H9 (cell line): ENCODE measurements at regions not wholly inside any gene's neighbourhood (a gene's known extent, or its start where the extent isn't known, plus 50 kb on each side); places are given as distances from the start of the nearest gene placed in this dataset.
"Not testable (repeated sequence)": the region's sequence is repeated elsewhere in the genome, so short reads cannot be mapped to it uniquely, and the experiment has no call there.

Source experiments
- DNase-seq: peaks from one replicate; pipeline ENCODE4 v3.0.0-alpha.2; 2017
- H2AFZ ChIP-seq: one replicate; pipeline ENCODE4 v1.6.1; 2013; ENCODE audit warnings: mild to moderate bottlenecking, low read length, control low read depth, moderate library complexity
- H2AK5ac ChIP-seq: 2 replicates; pipeline ENCODE4 v1.6.1; 2013; ENCODE audit warnings: low read length, control low read depth, mixed read lengths; ENCODE audit not compliant: insufficient read length
- H2BK120ac ChIP-seq: one replicate; pipeline ENCODE4 v1.6.1; 2013; ENCODE audit warnings: low read depth, mild to moderate bottlenecking, low read length, control low read depth, inconsistent platforms; ENCODE audit not compliant: poor library complexity, severe bottlenecking
- H2BK12ac ChIP-seq: 2 replicates; pipeline ENCODE4 v1.6.1; 2013; ENCODE audit warnings: low read length, control low read depth, mixed read lengths, low read depth; ENCODE audit not compliant: insufficient read length
- H2BK15ac ChIP-seq: 2 replicates; pipeline ENCODE4 v1.6.1; 2013; ENCODE audit warnings: low read depth, low read length, control low read depth
- H2BK20ac ChIP-seq: one replicate; pipeline ENCODE4 v1.6.1; 2013; ENCODE audit warnings: low read depth, mild to moderate bottlenecking, low read length, control low read depth, inconsistent platforms; ENCODE audit not compliant: poor library complexity, severe bottlenecking
- H2BK5ac ChIP-seq: 2 replicates; pipeline ENCODE4 v1.6.1; 2013; ENCODE audit warnings: low read length, control low read depth, mixed read lengths; ENCODE audit not compliant: insufficient read length
- H3K14ac ChIP-seq: 2 replicates; pipeline ENCODE4 v1.6.1; 2013; ENCODE audit warnings: low read length, control low read depth; ENCODE audit not compliant: insufficient read depth
- H3K18ac ChIP-seq: 2 replicates; pipeline ENCODE4 v1.6.1; 2013; ENCODE audit warnings: low read depth, mild to moderate bottlenecking, mixed read lengths, low read length, control low read depth; ENCODE audit not compliant: insufficient read length
- H3K23ac ChIP-seq: 2 replicates; pipeline ENCODE4 v1.6.1; 2013; ENCODE audit warnings: low read length, control low read depth, mixed read lengths, low read depth; ENCODE audit not compliant: insufficient read length
- H3K23me2 ChIP-seq: 2 replicates; pipeline ENCODE4 v1.6.1; 2013; ENCODE audit warnings: low read depth, mild to moderate bottlenecking, mixed read lengths, low read length, control low read depth; ENCODE audit not compliant: insufficient read length, poor library complexity, severe bottlenecking
- H3K27ac ChIP-seq: 2 replicates; pipeline ENCODE4 v1.5.1; 2013; ENCODE audit warnings: low read length, control low read depth, mixed read lengths, low read depth; ENCODE audit not compliant: insufficient read length
- H3K27me3 ChIP-seq: 2 replicates; pipeline ENCODE4 v1.6.1; 2013; ENCODE audit warnings: low read length, control low read depth, inconsistent platforms; ENCODE audit not compliant: insufficient read depth
- H3K4ac ChIP-seq: 2 replicates; pipeline ENCODE4 v1.6.1; 2013; ENCODE audit warnings: low read depth, mild to moderate bottlenecking, control low read depth, inconsistent platforms, low read length, moderate library complexity
- H3K4me1 ChIP-seq: 2 replicates; pipeline ENCODE4 v1.6.1; 2013; ENCODE audit warnings: low read length, control low read depth, inconsistent platforms; ENCODE audit not compliant: insufficient read depth
- H3K4me2 ChIP-seq: 2 replicates; pipeline ENCODE4 v1.6.1; 2013; ENCODE audit warnings: low read length, control low read depth, mixed read lengths; ENCODE audit not compliant: insufficient read length, insufficient read depth
- H3K56ac ChIP-seq: 2 replicates; pipeline ENCODE4 v1.6.1; 2013; ENCODE audit warnings: low read depth, mild to moderate bottlenecking, mixed read lengths, low read length, control low read depth; ENCODE audit not compliant: insufficient read length
- H3K79me1 ChIP-seq: 2 replicates; pipeline ENCODE4 v1.6.1; 2013; ENCODE audit warnings: low read depth, mild to moderate bottlenecking, moderate library complexity, low read length, control low read depth, inconsistent platforms; ENCODE audit not compliant: insufficient read depth, poor library complexity, severe bottlenecking
- H3K79me2 ChIP-seq: 2 replicates; pipeline ENCODE4 v1.6.1; 2013; ENCODE audit warnings: low read length, control low read depth, inconsistent platforms; ENCODE audit not compliant: insufficient read depth
- H3K9ac ChIP-seq: 2 replicates; pipeline ENCODE4 v1.6.1; 2013; ENCODE audit warnings: low read length, control low read depth, mixed read lengths; ENCODE audit not compliant: insufficient read length; ENCODE audit errors: extremely low read depth
- H3K9me3 ChIP-seq: one replicate; pipeline ENCODE4 v1.6.1; 2013; ENCODE audit warnings: low read depth, low read length, inconsistent platforms; ENCODE audit not compliant: control insufficient read depth
- H3T11ph ChIP-seq: one replicate; pipeline ENCODE4 v1.6.1; 2013; ENCODE audit warnings: mild to moderate bottlenecking, low read length, control low read depth, inconsistent platforms
- H4K20me1 ChIP-seq: one replicate; pipeline ENCODE4 v1.6.1; 2013; ENCODE audit not compliant: control insufficient read depth, insufficient read length, insufficient read depth
- H4K5ac ChIP-seq: 2 replicates; pipeline ENCODE4 v1.6.1; 2013; ENCODE audit warnings: low read depth, mild to moderate bottlenecking, mixed read lengths, low read length, control low read depth; ENCODE audit not compliant: insufficient read length
- H4K8ac ChIP-seq: replicated peaks from 2 replicates; pipeline ENCODE4 v1.6.1; 2013; ENCODE audit warnings: low read length, control low read depth, mixed read lengths, low read depth; ENCODE audit not compliant: insufficient read length
- H4K91ac ChIP-seq: 2 replicates; pipeline ENCODE4 v1.6.1; 2013; ENCODE audit warnings: low read depth, mild to moderate bottlenecking, moderate library complexity, mixed read lengths, low read length, control low read depth; ENCODE audit not compliant: insufficient read length
- H3K27ac Mint-ChIP-seq, 3 experiments: 2 replicates in 2 of 3; 3 replicates in 1 of 3; pipeline ENCODE4 v1.8.0; 2020 to 2021; ENCODE audit warnings: mixed read lengths in 3 of 3, mild to moderate bottlenecking in 1 of 3, moderate library complexity in 1 of 3
- H3K27me3 Mint-ChIP-seq: 2 replicates; pipeline ENCODE4 v1.8.0; 2021; ENCODE audit warnings: low read depth, mild to moderate bottlenecking, moderate library complexity, mixed read lengths
- H3K36me3 Mint-ChIP-seq, 3 experiments: 2 replicates in 2 of 3; 3 replicates in 1 of 3; pipeline ENCODE4 v1.8.0; 2020 to 2021; ENCODE audit warnings: low read depth in 3 of 3, mixed read lengths in 3 of 3; ENCODE audit not compliant: insufficient read depth in 1 of 3
- H3K4me1 Mint-ChIP-seq, 2 experiments: 2 replicates each; pipeline ENCODE4 v1.8.0; 2020; ENCODE audit warnings: mixed read lengths in 2 of 2
- H3K4me3 Mint-ChIP-seq, 2 experiments: 2 replicates in 1 of 2; 3 replicates in 1 of 2; pipeline ENCODE4 v1.8.0; 2020 to 2021; ENCODE audit warnings: mild to moderate bottlenecking in 2 of 2, mixed read lengths in 2 of 2, moderate library complexity in 1 of 2
- H3K9me3 Mint-ChIP-seq, 2 experiments: 2 replicates in 1 of 2; 3 replicates in 1 of 2; pipeline ENCODE4 v1.8.0; 2020; ENCODE audit warnings: mild to moderate bottlenecking in 2 of 2, mixed read lengths in 2 of 2, moderate library complexity in 1 of 2
- WGBS: extraction: QIAGEN DNeasy Blood & Tissue Kit; methylation state at CpG from one replicate; pipeline ENCODE4 v1.1.7; 2013; ENCODE audit warnings: missing lambda C conversion rate, low lambda C conversion rate, mixed read lengths; ENCODE audit not compliant: insufficient read length; ENCODE audit errors: extremely low coverage; 5-methylcytosine and 5-hydroxymethylcytosine counted together
- TF ChIP-seq, protein P1 (sequence below): fragments of 200-600 bp; sonication (generic); conservative IDR thresholded peaks from 3 replicates; pipeline ENCODE4 v1.8.0; 2021; ENCODE audit warnings: antibody characterized with exemption, mild to moderate bottlenecking

DNA sequence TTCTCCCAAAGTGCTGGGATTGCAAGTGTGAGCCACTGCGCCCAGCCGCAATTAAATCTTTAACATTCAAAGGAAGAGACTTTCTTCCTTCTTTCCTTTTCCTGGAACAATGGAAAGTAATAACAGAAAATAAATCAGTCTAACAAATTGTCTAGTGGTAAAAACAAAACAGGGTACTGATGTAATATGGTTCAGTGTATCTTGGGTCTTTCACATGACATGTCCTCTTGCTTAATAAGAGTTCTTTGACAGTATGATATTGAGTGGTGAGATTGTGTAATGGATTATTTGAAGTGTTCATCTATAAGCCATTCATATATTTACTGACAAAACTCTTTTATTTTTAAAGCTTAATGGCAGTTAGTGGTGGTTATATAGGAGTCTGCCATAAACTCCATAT, 256.6 kb downstream of the SPRY1 start:
- TF ChIP-seq, protein P1, sequence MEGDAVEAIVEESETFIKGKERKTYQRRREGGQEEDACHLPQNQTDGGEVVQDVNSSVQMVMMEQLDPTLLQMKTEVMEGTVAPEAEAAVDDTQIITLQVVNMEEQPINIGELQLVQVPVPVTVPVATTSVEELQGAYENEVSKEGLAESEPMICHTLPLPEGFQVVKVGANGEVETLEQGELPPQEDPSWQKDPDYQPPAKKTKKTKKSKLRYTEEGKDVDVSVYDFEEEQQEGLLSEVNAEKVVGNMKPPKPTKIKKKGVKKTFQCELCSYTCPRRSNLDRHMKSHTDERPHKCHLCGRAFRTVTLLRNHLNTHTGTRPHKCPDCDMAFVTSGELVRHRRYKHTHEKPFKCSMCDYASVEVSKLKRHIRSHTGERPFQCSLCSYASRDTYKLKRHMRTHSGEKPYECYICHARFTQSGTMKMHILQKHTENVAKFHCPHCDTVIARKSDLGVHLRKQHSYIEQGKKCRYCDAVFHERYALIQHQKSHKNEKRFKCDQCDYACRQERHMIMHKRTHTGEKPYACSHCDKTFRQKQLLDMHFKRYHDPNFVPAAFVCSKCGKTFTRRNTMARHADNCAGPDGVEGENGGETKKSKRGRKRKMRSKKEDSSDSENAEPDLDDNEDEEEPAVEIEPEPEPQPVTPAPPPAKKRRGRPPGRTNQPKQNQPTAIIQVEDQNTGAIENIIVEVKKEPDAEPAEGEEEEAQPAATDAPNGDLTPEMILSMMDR, result no peak
- Histone ChIP-seq H2AK5ac (no peak overlapping the region), H4K91ac (no peak overlapping the region), H2BK15ac (no peak overlapping the region), H4K5ac (no peak overlapping the region), H3K23me2 (no peaks in the 10 kb centered on the region), H3K56ac (no peak overlapping the region), H3T11ph (no peak overlapping the region), H3K4ac (no peak overlapping the region), H3K79me2 (no peaks in the 10 kb centered on the region), H2AFZ (no peak overlapping the region), H3K9me3 (peaks cover 7% of the 10 kb centered on the region), H3K79me1 (no peaks in the 10 kb centered on the region), H3K18ac (no peak overlapping the region), H3K23ac (no peak overlapping the region), H4K8ac (no peak overlapping the region), H3K4me1 (0 out of 2 replicates have a peak, but pooled peaks cover 3% of the 10 kb centered on the region), H3K4me2 (no peak overlapping the region), H3K27me3 (no peaks in the 10 kb centered on the region), H3K14ac (no peak overlapping the region), H3K27ac (no peak overlapping the region), H4K20me1 (no peaks in the 10 kb centered on the region), H2BK120ac (no peak overlapping the region), H3K9ac (no peak overlapping the region), H2BK20ac (no peak overlapping the region), H2BK5ac (no peak overlapping the region), H2BK12ac (no peak overlapping the region)
- no peak for DNase-seq
- Mint-ChIP-seq H3K4me3 (no peak overlapping the region), H3K4me1 (peaks cover 15 to 18% of the 10 kb centered on the region in 2 experiments), H3K36me3 (peaks cover 23 to 34% (median 23%) of the 10 kb centered on the region in 3 experiments), H3K27me3 (no peaks in the 10 kb centered on the region), H3K27ac (no peak overlapping the region), H3K9me3 (peaks cover 27 to 33% of the 10 kb centered on the region in 2 experiments)
- WGBS, result no CpG with 5 or more reads among the region's 2 CpGs

DNA sequence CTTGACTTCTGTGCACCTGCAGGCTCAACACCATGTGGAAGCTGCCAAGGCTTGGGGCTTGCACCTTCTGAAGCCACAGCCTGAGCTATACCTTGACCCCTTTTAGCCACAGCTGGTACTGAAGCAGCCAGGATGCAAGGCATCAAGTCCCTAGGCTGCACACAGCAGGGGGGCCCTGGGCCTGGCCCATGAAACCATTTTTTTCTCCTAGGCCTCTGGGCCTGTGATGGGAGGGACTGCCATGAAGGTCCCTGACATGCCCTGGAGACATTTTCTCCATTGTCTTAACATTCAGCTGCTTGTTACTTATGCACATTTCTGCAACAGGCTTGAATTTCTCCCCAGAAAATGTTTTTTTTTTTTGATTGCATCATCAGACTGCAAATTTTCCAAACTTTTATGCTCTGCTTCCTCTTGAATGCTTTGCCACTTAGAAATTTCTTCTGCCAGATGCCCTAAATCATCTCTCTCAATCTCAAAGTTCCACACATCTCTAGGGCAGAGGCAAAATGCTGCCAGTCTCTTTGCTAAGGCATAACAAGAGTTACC, 260.2 kb downstream of the SPRY1 start:
- H3K23ac ChIP-seq, H4K91ac ChIP-seq, H3K56ac ChIP-seq, DNase-seq, H3K4me2 ChIP-seq, H2BK120ac ChIP-seq, H3K14ac ChIP-seq, H3K9ac ChIP-seq, H3K27ac Mint-ChIP-seq, H2BK12ac ChIP-seq, H2BK15ac ChIP-seq, H2BK20ac ChIP-seq, H3K23me2 ChIP-seq, H2BK5ac ChIP-seq, H3K27ac ChIP-seq, H3K4me1 Mint-ChIP-seq, H3K27me3 Mint-ChIP-seq, H3K79me1 ChIP-seq, H3K27me3 ChIP-seq, H2AK5ac ChIP-seq, H3K9me3 ChIP-seq, H3T11ph ChIP-seq, H4K20me1 ChIP-seq, H3K4ac ChIP-seq, H4K5ac ChIP-seq, H2AFZ ChIP-seq, H3K18ac ChIP-seq, H3K79me2 ChIP-seq, H3K4me3 Mint-ChIP-seq, H4K8ac ChIP-seq, H3K4me1 ChIP-seq: not testable (repeated sequence)
- peaks cover 23 to 34% (median 23%) of the 10 kb centered on the region in 3 experiments for H3K36me3 Mint-ChIP-seq
- peaks cover 27 to 33% of the 10 kb centered on the region in 2 experiments for H3K9me3 Mint-ChIP-seq
